Right lobe of liver (tissue), 6 donors: ENCODE measurements at regions not wholly inside any gene's neighbourhood (a gene's known extent, or its start where the extent isn't known, plus 50 kb on each side); places are given as distances from the start of the nearest gene placed in this dataset.

Experiments
- ATAC-seq, 4 donors: fragments of 200-7000 bp; cut with Tn5 transposase; one replicate each; pipeline ENCODE4 v1.9.1; 2020; ENCODE audit warnings: mild to moderate bottlenecking in 4 of 4, moderate library complexity in 4 of 4
- DNase-seq, 3 donors: peaks; one replicate each; pipeline ENCODE4 v3.0.0-alpha.2; 2020
- H3K27ac ChIP-seq, 3 donors: fragments of 200-600 bp; one replicate each; pipeline ENCODE4 v1.8.0; 2022
- H3K27me3 ChIP-seq, 2 donors: fragments of 200-600 bp; one replicate each; pipeline ENCODE4 v1.8.0; 2022
- H3K36me3 ChIP-seq, 4 donors: fragments of 200-600 bp; sonication (generic) in 1 of 4; one replicate each; pipeline versions ENCODE4 v1.5.1 to v1.8.0; 2017 to 2022; ENCODE audit warnings: control low read depth in 1 of 4
- H3K4me1 ChIP-seq, 4 donors: fragments of 200-600 bp; sonication (generic) in 1 of 4; one replicate each; pipeline versions ENCODE4 v1.5.1 to v1.8.0; 2017 to 2022; ENCODE audit warnings: control low read depth in 1 of 4
- H3K4me3 ChIP-seq, 3 donors: fragments of 200-600 bp; one replicate each; pipeline ENCODE4 v1.8.0; 2022
- H3K9me3 ChIP-seq, 4 donors: fragments of 200-600 bp; sonication (generic) in 1 of 4; one replicate each; pipeline versions ENCODE4 v1.5.1 to v1.8.0; 2017 to 2022; ENCODE audit warnings: control low read depth in 1 of 4
- POLR2A ChIP-seq: fragments of 450-650 bp; IDR thresholded peaks from one replicate; pipeline ENCODE4 v1.6.1; 2017; ENCODE audit warnings: antibody characterized with exemption, mild to moderate bottlenecking
- WGBS: methylation state at CpG from one replicate; pipeline ENCODE4 v1.1.6; 2018; ENCODE audit warnings: low coverage, low lambda C conversion rate; ENCODE audit not compliant: insufficient coverage; ENCODE audit errors: missing lambda C conversion rate; 5-methylcytosine and 5-hydroxymethylcytosine counted together
- intact Hi-C, 2 donors: fragments of 100-400 bp; cut with DNase I; formaldehyde crosslinking; loops; one replicate each; pipeline versions ENCODE4 v1.11.2 to v1.14.1; 2022
- TF ChIP-seq, protein P1 (sequence below), 4 donors: fragments of 200-600 bp in 3 of 4; fragments of 450-650 bp in 1 of 4; IDR thresholded peaks; one replicate each; pipeline versions ENCODE4 v1.5.1 to v1.8.0; 2016 to 2022; ENCODE audit warnings: antibody characterized with exemption in 4 of 4, mild to moderate bottlenecking in 2 of 4
- donor health status: DM: no; HTN: yes; CAD: no.
- donor health status: DM: no; HTN: no; CAD: no.
- donor health status: DM: no; HTN: no; CAD: no.
- donor health status: DM: no; HTN: yes; CAD: no.
- donor health status: DM: no; HTN: yes; CAD: no.

DNA sequence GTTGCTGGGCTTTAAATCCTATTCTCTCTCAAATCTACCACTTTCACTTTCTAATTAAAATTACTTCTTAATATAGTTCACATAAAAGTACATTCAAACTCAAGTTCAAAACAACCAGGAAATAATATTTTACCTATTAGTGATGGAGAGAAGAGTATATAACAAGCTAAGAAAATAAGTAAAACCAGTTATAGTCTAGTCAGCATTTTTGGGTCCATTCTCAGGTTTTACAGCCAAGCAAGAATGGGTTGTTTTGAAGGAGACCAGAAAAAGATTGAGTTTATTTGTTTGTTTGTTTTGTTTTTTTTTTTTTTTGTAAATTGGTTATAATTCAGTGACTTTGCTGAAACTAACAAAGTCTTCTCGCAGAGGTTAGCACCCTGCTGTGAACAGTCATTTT lies 106.3 kb upstream of the PTPRZ1 start:
- ATAC-seq (no peak), DNase-seq (no peak)
- intact Hi-C loops = no loop called here
- no peaks in the 10 kb centered on the region for H3K9me3 ChIP-seq
- no peak for TF ChIP-seq POLR2A
- TF ChIP-seq, protein P1, sequence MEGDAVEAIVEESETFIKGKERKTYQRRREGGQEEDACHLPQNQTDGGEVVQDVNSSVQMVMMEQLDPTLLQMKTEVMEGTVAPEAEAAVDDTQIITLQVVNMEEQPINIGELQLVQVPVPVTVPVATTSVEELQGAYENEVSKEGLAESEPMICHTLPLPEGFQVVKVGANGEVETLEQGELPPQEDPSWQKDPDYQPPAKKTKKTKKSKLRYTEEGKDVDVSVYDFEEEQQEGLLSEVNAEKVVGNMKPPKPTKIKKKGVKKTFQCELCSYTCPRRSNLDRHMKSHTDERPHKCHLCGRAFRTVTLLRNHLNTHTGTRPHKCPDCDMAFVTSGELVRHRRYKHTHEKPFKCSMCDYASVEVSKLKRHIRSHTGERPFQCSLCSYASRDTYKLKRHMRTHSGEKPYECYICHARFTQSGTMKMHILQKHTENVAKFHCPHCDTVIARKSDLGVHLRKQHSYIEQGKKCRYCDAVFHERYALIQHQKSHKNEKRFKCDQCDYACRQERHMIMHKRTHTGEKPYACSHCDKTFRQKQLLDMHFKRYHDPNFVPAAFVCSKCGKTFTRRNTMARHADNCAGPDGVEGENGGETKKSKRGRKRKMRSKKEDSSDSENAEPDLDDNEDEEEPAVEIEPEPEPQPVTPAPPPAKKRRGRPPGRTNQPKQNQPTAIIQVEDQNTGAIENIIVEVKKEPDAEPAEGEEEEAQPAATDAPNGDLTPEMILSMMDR (IDR thresholded peaks at IDR 0.05) = no peak
- H3K27ac ChIP-seq = no peak overlapping the region
- H3K27me3 ChIP-seq = no peaks in the 10 kb centered on the region
- no peak overlapping the region for H3K4me3 ChIP-seq
- 27% methylated on average over 1 of the region's 1 CpG for WGBS
- no peaks in the 10 kb centered on the region for H3K36me3 ChIP-seq
- H3K4me1 ChIP-seq = no peaks in the 10 kb centered on the region

DNA sequence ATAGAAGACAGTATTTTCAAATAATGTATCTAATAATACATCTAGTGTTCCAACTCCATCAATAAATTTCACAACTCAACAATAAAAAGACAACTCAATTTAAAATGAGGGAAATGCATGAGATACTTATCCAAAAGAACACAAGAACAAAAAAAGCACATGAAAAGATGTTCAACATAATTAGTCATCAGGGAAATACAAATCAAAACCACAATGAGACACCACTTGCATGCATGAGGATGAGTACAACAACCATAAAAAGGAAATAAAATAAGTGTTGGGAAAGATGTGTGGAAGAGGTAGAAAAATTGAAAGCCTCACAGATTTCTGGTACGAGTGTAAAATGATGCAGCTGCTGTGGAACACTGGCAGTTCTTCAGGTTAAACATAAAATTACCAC lies 111.6 kb upstream of the PTPRZ1 start:
- DNase-seq (no peak), ATAC-seq (no peak)
- no peaks in the 10 kb centered on the region for H3K4me1 ChIP-seq
- intact Hi-C loops = no loop called here
- WGBS = 50% methylated on average over 1 of the region's 1 CpG
- H3K4me3 ChIP-seq = no peak overlapping the region
- H3K27me3 ChIP-seq = no peaks in the 10 kb centered on the region
- no peaks in the 10 kb centered on the region for H3K9me3 ChIP-seq
- no peaks in the 10 kb centered on the region for H3K36me3 ChIP-seq
- TF ChIP-seq, protein P1 (IDR thresholded peaks at IDR 0.05) = no peak
- no peak for TF ChIP-seq POLR2A
- H3K27ac ChIP-seq = no peak overlapping the region

DNA sequence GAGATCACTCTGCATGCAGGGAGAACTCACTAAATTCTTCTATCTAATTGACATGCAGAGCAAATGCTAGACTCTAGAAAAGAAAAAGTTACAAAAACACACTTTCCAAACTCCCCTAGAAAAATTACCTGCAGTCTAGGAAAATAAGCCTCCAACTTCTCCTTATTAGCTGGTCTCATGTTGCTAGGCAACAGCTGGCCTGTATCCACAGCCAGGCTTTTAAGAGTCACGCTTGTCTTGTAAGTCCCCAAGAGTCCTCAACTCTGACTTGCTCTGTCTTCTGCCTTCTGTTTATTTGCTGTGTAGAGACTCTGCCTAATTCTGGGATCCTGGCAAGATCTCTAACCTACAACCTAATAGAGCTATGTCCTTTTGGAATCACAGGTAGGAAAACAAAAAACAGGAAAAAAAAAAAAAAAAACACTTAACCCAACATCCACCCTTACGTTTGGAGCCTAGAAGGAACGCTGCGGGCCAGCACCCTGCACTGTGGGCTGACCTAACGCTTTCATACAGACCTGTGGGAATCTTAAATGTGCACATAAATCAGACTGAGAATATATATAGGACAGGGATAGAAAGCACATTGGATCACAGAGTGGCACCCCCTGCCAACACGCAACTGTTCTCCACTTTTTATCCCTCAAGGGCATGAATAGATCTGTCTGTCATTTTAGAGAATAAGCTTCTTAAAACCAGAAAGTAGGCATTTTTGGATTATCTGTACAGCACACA lies 117.0 kb upstream of the PTPRZ1 start:
- H3K9me3 ChIP-seq = no peaks in the 10 kb centered on the region
- intact Hi-C loops = loop anchor here in 1 of 2 donors (10.0 kb wide), 1 partner anchor 239 kb away; no protein-coding TSS in a partner anchor
- no peak for TF ChIP-seq POLR2A
- TF ChIP-seq, protein P1 (IDR thresholded peaks at IDR 0.05) = no peak
- no peak overlapping the region for H3K4me3 ChIP-seq
- ATAC-seq (no peak), DNase-seq (no peak)
- H3K27me3 ChIP-seq = no peaks in the 10 kb centered on the region
- WGBS = 68% methylated on average over 6 of the region's 6 CpGs
- no peaks in the 10 kb centered on the region for H3K36me3 ChIP-seq
- H3K27ac ChIP-seq = no peak overlapping the region
- H3K4me1 ChIP-seq = no peaks in the 10 kb centered on the region

DNA sequence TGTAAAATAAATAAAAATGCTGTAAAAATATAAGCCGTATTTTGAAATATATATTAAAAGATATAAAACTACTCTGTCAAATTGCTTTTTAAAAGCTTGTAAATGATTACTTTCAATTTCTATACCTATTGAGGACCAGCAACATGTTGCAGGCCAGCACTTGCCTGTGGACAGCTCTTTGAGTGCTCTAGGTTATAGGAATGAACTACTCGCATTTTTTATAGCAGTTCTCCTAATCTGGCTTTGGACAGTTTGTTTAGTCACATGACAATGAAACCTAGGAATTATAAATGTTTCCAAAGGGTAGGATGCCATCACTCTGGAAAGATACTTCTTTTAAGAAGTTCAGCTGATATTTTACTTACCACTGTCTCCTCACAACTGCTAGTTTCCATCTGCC lies 117.7 kb upstream of the PTPRZ1 start:
- TF ChIP-seq, protein P1 (IDR thresholded peaks at IDR 0.05) = no peak
- TF ChIP-seq POLR2A = no peak
- Histone ChIP-seq H3K27me3 (no peaks in the 10 kb centered on the region), H3K4me3 (no peak overlapping the region), H3K9me3 (no peaks in the 10 kb centered on the region), H3K36me3 (no peaks in the 10 kb centered on the region), H3K4me1 (no peaks in the 10 kb centered on the region), H3K27ac (no peak overlapping the region)
- DNase-seq (no peak), ATAC-seq (no peak)
- intact Hi-C loops = loop anchor here in 1 of 2 donors (10.0 kb wide), 1 partner anchor 240 kb away; no protein-coding TSS in a partner anchor
- WGBS = 47% methylated on average over 2 of the region's 2 CpGs
